C1 segment of cervical spinal cord (tissue), 14 donors: ENCODE measurements at regions not wholly inside any gene's neighbourhood (a gene's known extent, or its start where the extent isn't known, plus 50 kb on each side); places are given as distances from the start of the nearest gene placed in this dataset.

Source experiments
- DNase-seq, 14 donors: peaks; one replicate each; lab custom pipeline; 2025; lab: John Stamatoyannopoulos, UW

GRCh38 chr10:36117890-36118289 lies 475.8 kb upstream of the FZD8 start:
- DNase-seq, result no peak

GRCh38 chr10:36117231-36117630 lies 475.1 kb upstream of the FZD8 start:
- DNase-seq, result no peak

- no peak for DNase-seq
These were observed 474.6 kb upstream of the FZD8 start for GRCh38 chr10:36116731-36117130.

GRCh38 chr10:36116040-36116439 lies 473.9 kb upstream of the FZD8 start:
- DNase-seq, result no peak

- DNase-seq, result no peak
These were observed 473.3 kb upstream of the FZD8 start for GRCh38 chr10:36115364-36115763.

- no peak for DNase-seq
These were observed 472.8 kb upstream of the FZD8 start for GRCh38 chr10:36114913-36115312.

GRCh38 chr10:36114141-36114540 lies 472.0 kb upstream of the FZD8 start:
- no peak for DNase-seq

GRCh38 chr10:36111676-36112075 lies 469.6 kb upstream of the FZD8 start:
- no peak for DNase-seq

- no peak for DNase-seq
These were observed 468.0 kb upstream of the FZD8 start for GRCh38 chr10:36110097-36110496.

GRCh38 chr10:36109399-36110023 lies 467.4 kb upstream of the FZD8 start:
- no peak for DNase-seq

GRCh38 chr10:36097696-36098095 lies 455.6 kb upstream of the FZD8 start:
- DNase-seq, result no peak

GRCh38 chr10:36096576-36096975 lies 454.5 kb upstream of the FZD8 start:
- DNase-seq, result no peak

GRCh38 chr10:36094096-36094495 lies 452.0 kb upstream of the FZD8 start:
- no peak for DNase-seq

GRCh38 chr10:36092116-36092515 lies 450.0 kb upstream of the FZD8 start:
- no peak for DNase-seq

GRCh38 chr10:36091007-36091406 lies 448.9 kb upstream of the FZD8 start:
- no peak for DNase-seq

GRCh38 chr10:36089790-36090440 lies 447.8 kb upstream of the FZD8 start:
- DNase-seq, result no peak

GRCh38 chr10:36087006-36088005 lies 445.2 kb upstream of the FZD8 start:
- peak in 1 of 14 donors; percentile 46 for DNase-seq

- DNase-seq, result no peak
These were observed 433.1 kb upstream of the FZD8 start for GRCh38 chr10:36075196-36075595.

- no peak for DNase-seq
These were observed 431.8 kb upstream of the FZD8 start for GRCh38 chr10:36073796-36074345.

- no peak for DNase-seq
These were observed 426.4 kb upstream of the FZD8 start for GRCh38 chr10:36068542-36068941.

- no peak for DNase-seq
These were observed 425.7 kb upstream of the FZD8 start for GRCh38 chr10:36067748-36068147.

- DNase-seq, result no peak
These were observed 424.8 kb upstream of the FZD8 start for GRCh38 chr10:36066850-36067249.
